Trophoblast cell (in vitro differentiated cells and primary cell): ENCODE measurements at regions not wholly inside any gene's neighbourhood (a gene's known extent, or its start where the extent isn't known, plus 50 kb on each side); places are given as distances from the start of the nearest gene placed in this dataset.
A peak's percentile ranks its signal among the peaks of the same experiment; 100 is the strongest.

Experiments
- DNase-seq, 2 donors: peaks; one replicate each; pipeline ENCODE4 v3.0.0-alpha.2; 2016
- H2AFZ ChIP-seq: 2 replicates; pipeline ENCODE4 v1.6.1; 2013; ENCODE audit warnings: low read length, moderate library complexity, mild to moderate bottlenecking; ENCODE audit not compliant: insufficient read depth, poor library complexity
- H2AK5ac ChIP-seq: 2 replicates; pipeline ENCODE4 v1.6.1; 2013; ENCODE audit warnings: mild to moderate bottlenecking, low read length
- H2BK120ac ChIP-seq: 2 replicates; pipeline ENCODE4 v1.6.1; 2013; ENCODE audit warnings: low read length, mild to moderate bottlenecking, moderate library complexity; ENCODE audit not compliant: insufficient read depth, poor library complexity
- H2BK12ac ChIP-seq: 2 replicates; pipeline ENCODE4 v1.6.1; 2013; ENCODE audit warnings: mild to moderate bottlenecking, low read length, moderate library complexity
- H2BK5ac ChIP-seq: 2 replicates; pipeline ENCODE4 v1.6.1; 2013; ENCODE audit warnings: low read length, low read depth, moderate library complexity, mild to moderate bottlenecking; ENCODE audit not compliant: poor library complexity
- H3K14ac ChIP-seq: 2 replicates; pipeline ENCODE4 v1.6.1; 2013; ENCODE audit warnings: mild to moderate bottlenecking, low read length
- H3K18ac ChIP-seq: 2 replicates; pipeline ENCODE4 v1.6.1; 2013; ENCODE audit warnings: mild to moderate bottlenecking, low read length
- H3K23ac ChIP-seq: 2 replicates; pipeline ENCODE4 v1.6.1; 2013; ENCODE audit warnings: low read length
- H3K27ac ChIP-seq: 2 replicates; pipeline ENCODE4 v1.5.1; 2013; ENCODE audit warnings: low read depth, mild to moderate bottlenecking, inconsistent platforms, low read length, moderate library complexity
- H3K27me3 ChIP-seq: 2 replicates; pipeline ENCODE4 v1.6.1; 2013; ENCODE audit warnings: inconsistent platforms, mild to moderate bottlenecking, low read length, moderate library complexity; ENCODE audit not compliant: insufficient read depth
- H3K36me3 ChIP-seq, 2 experiments: 1 replicate in 1 of 2; 2 replicates in 1 of 2; pipeline ENCODE4 v1.6.1; 2013; ENCODE audit warnings: low read length in 2 of 2, mild to moderate bottlenecking in 2 of 2, moderate library complexity in 1 of 2; ENCODE audit not compliant: insufficient read depth in 2 of 2, control insufficient read depth in 1 of 2
- H3K4ac ChIP-seq: 2 replicates; pipeline ENCODE4 v1.6.1; 2013; ENCODE audit warnings: low read depth, mild to moderate bottlenecking, low read length, moderate library complexity
- H3K4me1 ChIP-seq, 2 experiments: 1 replicate in 1 of 2; 2 replicates in 1 of 2; pipeline ENCODE4 v1.6.1; 2013; ENCODE audit warnings: low read length in 2 of 2, mild to moderate bottlenecking in 2 of 2, moderate library complexity in 1 of 2; ENCODE audit not compliant: insufficient read depth in 2 of 2, control insufficient read depth in 1 of 2
- H3K4me2 ChIP-seq: 2 replicates; pipeline ENCODE4 v1.6.1; 2013; ENCODE audit warnings: inconsistent platforms, mild to moderate bottlenecking, low read length, moderate library complexity
- H3K4me3 ChIP-seq: 2 replicates; pipeline ENCODE4 v1.5.1; 2013; ENCODE audit warnings: mild to moderate bottlenecking, low read depth, low read length, inconsistent platforms
- H3K79me1 ChIP-seq: one replicate; pipeline ENCODE4 v1.6.1; 2013; ENCODE audit warnings: low read length
- H3K79me2 ChIP-seq: 2 replicates; pipeline ENCODE4 v1.6.1; 2013; ENCODE audit warnings: low read length, mild to moderate bottlenecking; ENCODE audit not compliant: control insufficient read depth, insufficient read depth, poor library complexity
- H3K9ac ChIP-seq: 2 replicates; pipeline ENCODE4 v1.6.1; 2013; ENCODE audit warnings: mild to moderate bottlenecking, low read length
- H3K9me3 ChIP-seq: 2 replicates; pipeline ENCODE4 v1.6.1; 2013; ENCODE audit warnings: low read depth, mild to moderate bottlenecking, control low read depth, inconsistent platforms, low read length; ENCODE audit not compliant: insufficient read depth
- H4K12ac ChIP-seq: 2 replicates; pipeline ENCODE4 v1.6.1; 2013; ENCODE audit warnings: low read depth, mild to moderate bottlenecking, low read length, moderate library complexity
- H4K8ac ChIP-seq: 2 replicates; pipeline ENCODE4 v1.6.1; 2013; ENCODE audit warnings: low read depth, mild to moderate bottlenecking, low read length, moderate library complexity
- H4K91ac ChIP-seq: one replicate; pipeline ENCODE4 v1.6.1; 2013; ENCODE audit warnings: low read depth, mild to moderate bottlenecking, low read length, moderate library complexity
- WGBS: extraction: QIAGEN DNeasy Blood & Tissue Kit; methylation state at CpG from one replicate; pipeline ENCODE4 v1.1.7; 2013; ENCODE audit warnings: missing lambda C conversion rate; ENCODE audit not compliant: insufficient read length, insufficient coverage; ENCODE audit errors: extremely low coverage; 5-methylcytosine and 5-hydroxymethylcytosine counted together

GRCh38 chr3:81199587-81199986, 561.9 kb downstream of the GBE1 start:
- H3K27me3 ChIP-seq = no peaks in the 10 kb centered on the region
- no peak overlapping the region for H4K91ac ChIP-seq
- no peak overlapping the region for H3K14ac ChIP-seq
- H3K4me3 ChIP-seq = no peak overlapping the region
- H3K79me2 ChIP-seq = no peaks in the 10 kb centered on the region
- no peak overlapping the region for H3K4me2 ChIP-seq
- no peak overlapping the region for H3K27ac ChIP-seq
- no peak overlapping the region for H2BK5ac ChIP-seq
- no peak overlapping the region for H3K9ac ChIP-seq
- no peaks in the 10 kb centered on the region for H3K9me3 ChIP-seq
- no peak overlapping the region for H4K8ac ChIP-seq
- no peak overlapping the region for H2AK5ac ChIP-seq
- H3K4ac ChIP-seq = no peak overlapping the region
- no peak overlapping the region for H2AFZ ChIP-seq
- H3K79me1 ChIP-seq = no peaks in the 10 kb centered on the region
- H2BK120ac ChIP-seq = no peak overlapping the region
- DNase-seq = no peak
- WGBS = no CpG with 5 or more reads among the region's 4 CpGs
- no peak overlapping the region for H2BK12ac ChIP-seq
- H3K23ac ChIP-seq = no peak overlapping the region
- H3K36me3 ChIP-seq = no peaks in the 10 kb centered on the region
- no peaks in the 10 kb centered on the region for H3K4me1 ChIP-seq
- no peak overlapping the region for H4K12ac ChIP-seq
- no peak overlapping the region for H3K18ac ChIP-seq

DNA sequence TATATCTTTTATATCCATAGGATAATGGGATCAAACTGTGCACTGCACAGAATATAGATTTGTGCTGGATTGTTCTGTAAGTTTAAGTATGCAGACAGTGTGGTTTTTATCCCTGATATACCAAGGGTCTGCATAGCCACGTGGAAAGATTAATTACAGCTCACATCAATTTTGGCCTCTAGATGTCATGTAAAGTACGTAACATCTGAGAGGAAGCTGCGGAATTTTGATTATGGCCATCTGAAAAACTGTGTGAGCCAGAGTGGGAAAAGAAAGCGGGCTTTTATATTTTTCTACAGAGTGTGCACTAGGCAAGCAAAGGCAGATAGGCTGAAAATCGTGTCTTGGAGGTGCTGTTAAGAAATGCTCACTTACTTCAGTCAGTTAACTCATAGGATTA, 562.7 kb downstream of the GBE1 start:
- Histone ChIP-seq H2BK120ac (no peak overlapping the region), H3K4me2 (no peak overlapping the region), H3K18ac (no peak overlapping the region), H3K36me3 (no peaks in the 10 kb centered on the region), H2BK12ac (no peak overlapping the region), H3K4me1 (no peaks in the 10 kb centered on the region), H3K9ac (no peak overlapping the region), H3K27me3 (no peaks in the 10 kb centered on the region), H3K23ac (no peak overlapping the region), H3K27ac (no peak overlapping the region), H2AFZ (no peak overlapping the region), H4K8ac (no peak overlapping the region), H2AK5ac (no peak overlapping the region), H3K4me3 (no peak overlapping the region), H2BK5ac (no peak overlapping the region), H4K91ac (no peak overlapping the region), H3K9me3 (no peaks in the 10 kb centered on the region), H3K79me2 (no peaks in the 10 kb centered on the region), H3K14ac (no peak overlapping the region), H3K4ac (no peak overlapping the region), H4K12ac (no peak overlapping the region), H3K79me1 (no peaks in the 10 kb centered on the region)
- no peak for DNase-seq
- no CpG with 5 or more reads among the region's 5 CpGs for WGBS

GRCh38 chr3:81198216-81198615, 563.2 kb downstream of the GBE1 start:
- Histone ChIP-seq H3K4me2 (no peak overlapping the region), H3K36me3 (no peaks in the 10 kb centered on the region), H3K79me2 (no peaks in the 10 kb centered on the region), H3K79me1 (no peaks in the 10 kb centered on the region), H4K12ac (no peak overlapping the region), H2AK5ac (no peak overlapping the region), H3K14ac (no peak overlapping the region), H3K23ac (no peak overlapping the region), H3K27ac (no peak overlapping the region), H3K4ac (no peak overlapping the region), H3K27me3 (no peaks in the 10 kb centered on the region), H3K9me3 (no peaks in the 10 kb centered on the region), H3K18ac (no peak overlapping the region), H4K91ac (no peak overlapping the region), H4K8ac (no peak overlapping the region), H3K4me1 (no peaks in the 10 kb centered on the region), H3K9ac (no peak overlapping the region), H2BK12ac (no peak overlapping the region), H3K4me3 (no peak overlapping the region), H2AFZ (no peak overlapping the region), H2BK5ac (no peak overlapping the region), H2BK120ac (no peak overlapping the region)
- no CpG with 5 or more reads among the region's 3 CpGs for WGBS
- DNase-seq = peak in 1 of 2 donors; percentile 3

DNA sequence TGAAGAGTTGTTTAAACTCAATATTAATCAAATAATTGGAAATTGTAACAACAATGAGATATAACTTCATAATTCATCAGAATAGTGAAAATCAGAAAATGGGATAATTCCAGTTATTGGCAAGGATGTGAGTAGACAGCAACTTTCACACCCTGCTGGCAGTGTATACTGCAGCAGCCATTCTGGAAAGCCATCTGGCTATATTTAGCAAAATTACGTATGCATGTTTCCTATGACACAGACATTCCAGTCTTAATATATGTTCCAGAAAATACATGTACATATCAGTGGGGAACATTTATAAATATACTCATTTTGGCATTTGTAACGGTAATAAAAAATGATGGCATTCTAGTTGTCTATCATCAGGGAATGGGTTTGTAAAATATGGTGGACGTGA, 564.1 kb downstream of the GBE1 start:
- no peak overlapping the region for H2AK5ac ChIP-seq
- no peaks in the 10 kb centered on the region for H3K9me3 ChIP-seq
- no peaks in the 10 kb centered on the region for H3K36me3 ChIP-seq
- no peak overlapping the region for H3K9ac ChIP-seq
- no peak overlapping the region for H3K18ac ChIP-seq
- no peaks in the 10 kb centered on the region for H3K27me3 ChIP-seq
- H3K79me1 ChIP-seq = no peaks in the 10 kb centered on the region
- no peak overlapping the region for H2BK12ac ChIP-seq
- H3K27ac ChIP-seq = no peak overlapping the region
- no CpG with 5 or more reads among the region's 3 CpGs for WGBS
- no peak overlapping the region for H3K14ac ChIP-seq
- no peaks in the 10 kb centered on the region for H3K79me2 ChIP-seq
- H4K91ac ChIP-seq = no peak overlapping the region
- H3K23ac ChIP-seq = no peak overlapping the region
- H3K4me3 ChIP-seq = no peak overlapping the region
- H3K4me1 ChIP-seq = no peaks in the 10 kb centered on the region
- no peak overlapping the region for H3K4ac ChIP-seq
- no peak overlapping the region for H2BK120ac ChIP-seq
- no peak overlapping the region for H3K4me2 ChIP-seq
- no peak overlapping the region for H4K8ac ChIP-seq
- no peak overlapping the region for H4K12ac ChIP-seq
- no peak overlapping the region for H2BK5ac ChIP-seq
- no peak for DNase-seq
- H2AFZ ChIP-seq = no peak overlapping the region
